ENCODE measurements at regions not wholly inside any gene's neighbourhood (a gene's known extent, or its start where the extent isn't known, plus 50 kb on each side); places are given as distances from the start of the nearest gene placed in this dataset.

DNA sequence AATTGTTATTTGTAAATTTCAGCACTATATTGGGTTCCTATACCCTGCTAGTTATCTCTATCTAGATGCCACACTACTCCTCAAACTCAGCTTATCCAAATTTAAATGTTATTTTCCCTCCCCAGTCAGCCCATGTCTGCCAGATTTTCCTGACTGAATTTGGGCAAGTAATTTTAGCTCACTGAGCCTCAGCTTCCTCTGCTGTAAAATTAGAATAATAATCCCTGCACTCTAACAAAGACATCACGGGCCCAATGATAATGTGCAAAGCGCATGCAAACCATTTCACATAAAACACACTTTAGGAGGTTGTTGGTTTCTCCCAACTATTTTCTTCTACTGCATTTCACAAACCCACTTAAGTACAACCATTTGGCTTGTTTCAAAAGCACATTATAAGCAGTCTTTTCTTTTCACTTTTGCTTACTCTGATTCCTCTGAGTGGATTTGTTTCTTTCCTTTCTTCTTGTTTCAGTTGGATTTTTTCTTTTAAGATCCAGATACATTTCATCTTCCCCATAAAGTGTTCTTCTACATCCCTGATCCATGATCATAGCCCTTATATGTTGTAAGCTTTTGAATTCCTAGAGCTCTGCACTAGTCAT, 152.8 kb upstream of the DPT start:
- TF ChIP-seq CTCF (IDR thresholded peaks at IDR 0.05) (no peak), POLR2A (IDR thresholded peaks at IDR 0.05) (no peak)
- DNase-seq, result no peak
- intact Hi-C loops (cut with DNase I), result no loop called here
- no peak overlapping the region for H3K4me3 ChIP-seq
- peaks cover 0 to 11% (median 3%) of the 10 kb centered on the region in 3 donors for H3K4me1 ChIP-seq
- no peak overlapping the region for H3K27ac ChIP-seq
- no peaks in the 10 kb centered on the region for H3K9me3 ChIP-seq
- no peaks in the 10 kb centered on the region for H3K36me3 ChIP-seq
- 75 to 76% methylated on average over 2 of the region's 2 CpGs for WGBS, 2 donors
- H3K27me3 ChIP-seq, result no peaks in the 10 kb centered on the region

DNA sequence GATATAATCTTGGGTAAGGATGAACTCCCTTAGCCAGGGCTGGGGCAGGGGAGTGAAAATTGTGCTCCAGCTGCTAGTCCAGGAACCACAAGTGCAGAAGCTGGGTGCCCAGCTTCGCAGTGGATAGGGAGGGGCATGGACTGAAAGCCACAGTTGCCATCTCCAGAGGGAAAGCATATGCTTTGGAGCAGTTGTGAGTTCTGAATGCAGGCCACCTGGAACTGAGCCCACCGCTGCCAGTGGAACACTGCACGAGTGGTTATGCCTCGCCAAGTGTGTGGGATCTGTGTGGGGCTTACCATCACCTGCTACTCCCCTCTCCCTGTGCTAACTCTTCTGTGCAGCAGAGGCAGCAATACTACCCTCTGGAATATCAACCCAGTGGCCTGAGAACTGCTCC, 158.4 kb upstream of the DPT start:
- no peak overlapping the region for H3K27ac ChIP-seq
- TF ChIP-seq POLR2A (IDR thresholded peaks at IDR 0.05) (no peak), CTCF (IDR thresholded peaks at IDR 0.05) (no peak)
- H3K9me3 ChIP-seq, result no peaks in the 10 kb centered on the region
- intact Hi-C loops (cut with DNase I), result no loop called here
- H3K4me1 ChIP-seq, result no peaks in the 10 kb centered on the region
- H3K4me3 ChIP-seq, result no peak overlapping the region
- no peaks in the 10 kb centered on the region for H3K36me3 ChIP-seq
- no peak for DNase-seq
- 63 to 70% methylated on average over 2 to 3 of the region's 4 CpGs for WGBS, 2 donors
- H3K27me3 ChIP-seq, result no peaks in the 10 kb centered on the region

DNA sequence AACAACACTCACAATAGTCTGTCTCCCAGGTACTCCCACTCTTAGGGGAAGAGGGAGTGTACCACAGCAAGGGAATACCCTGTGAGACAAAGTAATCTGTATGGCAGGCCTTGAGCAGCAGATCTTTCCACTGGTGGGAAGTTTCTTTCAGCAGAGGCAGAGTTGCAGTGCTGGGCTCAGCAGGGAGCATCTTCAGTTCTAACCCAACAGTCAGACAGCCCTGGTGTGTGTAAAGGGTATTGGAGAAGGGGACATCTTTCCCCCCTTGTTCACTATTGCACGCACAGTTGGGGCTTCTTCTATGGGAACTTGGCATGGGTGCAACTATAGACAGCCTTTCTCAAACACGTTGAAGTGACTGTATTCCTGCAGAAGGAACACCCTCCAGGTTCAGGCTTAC, 159.4 kb upstream of the DPT start:
- WGBS, 2 donors, result 55% methylated on average over 1 of the region's 2 CpGs; no CpG with 5 or more reads in 1 of the 2 donors
- intact Hi-C loops (cut with DNase I), result no loop called here
- DNase-seq, result no peak
- H3K4me3 ChIP-seq, result no peak overlapping the region
- H3K36me3 ChIP-seq, result no peaks in the 10 kb centered on the region
- peaks cover 0 to 10% (median 4%) of the 10 kb centered on the region in 3 donors for H3K4me1 ChIP-seq
- no peaks in the 10 kb centered on the region for H3K9me3 ChIP-seq
- H3K27me3 ChIP-seq, result no peaks in the 10 kb centered on the region
- TF ChIP-seq POLR2A (IDR thresholded peaks at IDR 0.05) (no peak), CTCF (IDR thresholded peaks at IDR 0.05) (no peak)
- H3K27ac ChIP-seq, result no peak overlapping the region

- 30 to 32% methylated on average over 3 of the region's 3 CpGs for WGBS, 2 donors
- H3K4me1 ChIP-seq, result peaks cover 0 to 13% (median 8%) of the 10 kb centered on the region in 3 donors
- no peaks in the 10 kb centered on the region for H3K9me3 ChIP-seq
- peak overlapping the region in 3 of 4 donors; percentile 58 to 78 (median 61) for H3K27ac ChIP-seq
- H3K27me3 ChIP-seq, result no peaks in the 10 kb centered on the region
- peak overlapping the region in 1 of 4 donors; percentile 13 for H3K4me3 ChIP-seq
- intact Hi-C loops (cut with DNase I), result no loop called here
- TF ChIP-seq CTCF (IDR thresholded peaks at IDR 0.05) (no peak), POLR2A (IDR thresholded peaks at IDR 0.05) (no peak)
- DNase-seq, result no peak
- no peaks in the 10 kb centered on the region for H3K36me3 ChIP-seq
These were observed 163.9 kb upstream of the DPT start for GRCh38 chr1:168892931-168893330.

- H3K27me3 ChIP-seq, result no peaks in the 10 kb centered on the region
- no peak for DNase-seq
- intact Hi-C loops (cut with DNase I), result no loop called here
- H3K9me3 ChIP-seq, result no peaks in the 10 kb centered on the region
- no peaks in the 10 kb centered on the region for H3K36me3 ChIP-seq
- TF ChIP-seq POLR2A (IDR thresholded peaks at IDR 0.05) (no peak), CTCF (IDR thresholded peaks at IDR 0.05) (no peak)
- 37 to 51% methylated on average over 2 to 3 of the region's 3 CpGs for WGBS, 2 donors
- peak overlapping the region in 3 of 4 donors; percentile 58 to 78 (median 61) for H3K27ac ChIP-seq
- H3K4me1 ChIP-seq, result peaks cover 0 to 13% (median 8%) of the 10 kb centered on the region in 3 donors
- peak overlapping the region in 1 of 4 donors; percentile 13 for H3K4me3 ChIP-seq
These were observed 164.4 kb upstream of the DPT start for GRCh38 chr1:168893359-168893801.
